SK-N-MC (cell line): ENCODE measurements at regions not wholly inside any gene's neighbourhood (a gene's known extent, or its start where the extent isn't known, plus 50 kb on each side); places are given as distances from the start of the nearest gene placed in this dataset.

Experiments
- DNase-seq: peaks from one replicate; pipeline ENCODE4 v3.0.0-alpha.2; 2011; ENCODE audit warnings: low read depth, low spot score
- H3K27ac ChIP-seq: fragments of 200-600 bp; sonication (generic); 2 replicates; pipeline ENCODE4 v1.5.1; 2016; ENCODE audit warnings: mixed run types
- H3K36me3 ChIP-seq: fragments of 200-600 bp; sonication (generic); 2 replicates; pipeline ENCODE4 v1.6.1; 2017; ENCODE audit warnings: antibody characterized with exemption, low read length, mixed read lengths; ENCODE audit not compliant: insufficient read depth
- H3K4me3 ChIP-seq: fragments of 200-600 bp; sonication (generic); 2 replicates; pipeline ENCODE4 v1.5.1; 2016
- H3K9ac ChIP-seq: fragments of 200-600 bp; sonication (generic); 2 replicates; pipeline ENCODE4 v1.8.0; 2017; ENCODE audit warnings: mixed run types, mixed read lengths; ENCODE audit not compliant: insufficient read length
- H3K9me3 ChIP-seq: fragments of 200-600 bp; sonication (generic); 2 replicates; pipeline ENCODE4 v1.6.1; 2017; ENCODE audit warnings: low read depth, mild to moderate bottlenecking, antibody characterized with exemption, low read length, moderate library complexity, mixed read lengths
- EZH2 ChIP-seq: fragments of 200-600 bp; sonication (generic); IDR thresholded peaks from one replicate; pipeline ENCODE4 v1.6.1; 2017; ENCODE audit warnings: antibody characterized with exemption
- FOXP2 ChIP-seq: optimal IDR thresholded peaks from 2 replicates; pipeline ENCODE3; 2011; ENCODE audit warnings: mild to moderate bottlenecking, moderate library complexity; ENCODE audit not compliant: insufficient read depth; ENCODE audit errors: extremely low read length, control extremely low read depth
- POLR2AphosphoS5 ChIP-seq: IDR thresholded peaks from 2 replicates; pipeline ENCODE4 v1.6.1; 2012; ENCODE audit warnings: mild to moderate bottlenecking, low read depth, low read length, borderline replicate concordance

DNA sequence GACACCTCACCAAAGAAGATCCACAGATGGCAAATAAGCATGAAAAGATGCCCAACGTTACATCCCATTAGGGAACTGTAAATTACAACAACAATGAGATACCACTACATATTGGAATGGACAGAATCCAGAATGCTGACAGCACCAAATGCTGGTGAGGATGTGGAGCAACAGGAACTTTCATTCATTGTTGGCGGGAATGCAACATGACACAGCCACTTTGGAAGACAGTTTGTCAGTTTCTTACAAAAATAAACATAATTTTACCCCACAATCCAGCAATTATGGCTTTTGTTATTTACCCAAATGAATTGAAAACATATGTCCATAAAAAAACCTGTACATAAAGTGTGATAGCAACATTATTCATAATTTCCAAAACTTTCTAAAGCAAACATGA is 176.8 kb downstream of the C7orf25 start:
- DNase-seq = no peak
- Histone ChIP-seq H3K4me3 (no peak overlapping the region), H3K36me3 (no peaks in the 10 kb centered on the region), H3K9me3 (no peaks in the 10 kb centered on the region), H3K27ac (no peak overlapping the region), H3K9ac (no peak overlapping the region)
- TF ChIP-seq POLR2AphosphoS5 = no peak
- no peak for TF ChIP-seq FOXP2
- TF ChIP-seq EZH2 = no peak

DNA sequence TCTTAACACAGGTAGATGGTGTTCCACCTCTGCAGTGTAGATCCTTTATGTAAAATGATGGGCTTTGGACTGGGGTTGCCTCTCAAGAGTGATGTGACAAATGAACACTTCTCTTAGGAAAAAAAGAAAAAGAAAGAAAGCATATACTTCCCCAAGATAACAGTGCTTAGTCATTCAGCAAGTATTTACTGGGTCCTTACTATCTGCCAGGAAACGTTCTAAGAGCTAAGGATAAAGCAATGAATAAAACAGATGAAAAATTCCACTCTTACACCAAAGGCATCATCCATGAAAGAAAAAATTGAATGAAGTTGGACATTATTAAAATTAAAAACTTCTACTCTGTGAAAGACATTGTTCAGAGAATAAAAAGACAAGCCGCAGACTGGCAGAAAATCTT is 177.3 kb downstream of the C7orf25 start:
- TF ChIP-seq FOXP2 = no peak
- no peak for TF ChIP-seq EZH2
- TF ChIP-seq POLR2AphosphoS5 = no peak
- Histone ChIP-seq H3K36me3 (no peaks in the 10 kb centered on the region), H3K9ac (no peak overlapping the region), H3K27ac (no peak overlapping the region), H3K4me3 (no peak overlapping the region), H3K9me3 (no peaks in the 10 kb centered on the region)
- DNase-seq = no peak

DNA sequence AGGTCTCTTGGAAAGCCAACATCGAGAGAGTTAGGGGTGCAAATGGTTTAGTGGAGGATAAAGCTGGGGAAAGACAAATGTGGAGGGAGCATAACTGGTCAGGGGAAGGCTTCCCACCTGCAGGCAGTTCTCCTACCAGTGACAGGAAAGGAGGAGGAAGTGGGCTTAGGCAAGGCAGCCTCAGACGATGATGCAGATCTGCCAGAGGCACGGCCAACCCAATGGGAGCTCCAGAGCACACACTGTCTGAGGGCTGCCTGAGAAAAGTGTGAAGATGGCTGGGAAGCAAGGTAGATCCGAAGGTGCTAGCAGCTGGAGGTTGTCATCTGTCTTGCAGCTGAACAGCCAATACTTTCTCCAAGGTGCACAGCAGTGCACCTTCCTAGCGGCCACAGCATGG is 178.8 kb downstream of the C7orf25 start:
- Histone ChIP-seq H3K27ac (no peak overlapping the region), H3K36me3 (no peaks in the 10 kb centered on the region), H3K4me3 (no peak overlapping the region), H3K9me3 (no peaks in the 10 kb centered on the region), H3K9ac (no peak overlapping the region)
- no peak for TF ChIP-seq POLR2AphosphoS5
- no peak for TF ChIP-seq EZH2
- TF ChIP-seq FOXP2 = no peak
- no peak for DNase-seq

DNA sequence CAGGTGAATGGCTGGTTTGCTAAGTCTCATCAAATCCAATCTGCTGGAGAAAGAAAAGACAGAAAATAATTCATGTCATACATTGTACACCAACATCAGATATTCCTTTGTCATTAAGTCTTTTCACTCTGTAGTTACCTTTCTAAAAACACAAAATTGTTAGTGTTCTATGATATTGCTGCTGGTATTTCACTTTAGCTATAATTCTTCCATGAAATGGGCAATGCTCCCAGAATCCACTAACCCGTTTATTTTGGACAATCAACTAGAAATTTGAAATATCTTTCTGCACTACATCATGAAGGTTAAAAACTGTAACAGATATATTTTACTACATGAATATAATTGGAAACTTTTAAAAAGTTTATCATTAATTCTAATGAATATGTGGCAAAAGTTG is 181.3 kb downstream of the C7orf25 start:
- no peaks in the 10 kb centered on the region for H3K36me3 ChIP-seq
- TF ChIP-seq FOXP2 (no peak), POLR2AphosphoS5 (no peak), EZH2 (no peak)
- DNase-seq = no peak

DNA sequence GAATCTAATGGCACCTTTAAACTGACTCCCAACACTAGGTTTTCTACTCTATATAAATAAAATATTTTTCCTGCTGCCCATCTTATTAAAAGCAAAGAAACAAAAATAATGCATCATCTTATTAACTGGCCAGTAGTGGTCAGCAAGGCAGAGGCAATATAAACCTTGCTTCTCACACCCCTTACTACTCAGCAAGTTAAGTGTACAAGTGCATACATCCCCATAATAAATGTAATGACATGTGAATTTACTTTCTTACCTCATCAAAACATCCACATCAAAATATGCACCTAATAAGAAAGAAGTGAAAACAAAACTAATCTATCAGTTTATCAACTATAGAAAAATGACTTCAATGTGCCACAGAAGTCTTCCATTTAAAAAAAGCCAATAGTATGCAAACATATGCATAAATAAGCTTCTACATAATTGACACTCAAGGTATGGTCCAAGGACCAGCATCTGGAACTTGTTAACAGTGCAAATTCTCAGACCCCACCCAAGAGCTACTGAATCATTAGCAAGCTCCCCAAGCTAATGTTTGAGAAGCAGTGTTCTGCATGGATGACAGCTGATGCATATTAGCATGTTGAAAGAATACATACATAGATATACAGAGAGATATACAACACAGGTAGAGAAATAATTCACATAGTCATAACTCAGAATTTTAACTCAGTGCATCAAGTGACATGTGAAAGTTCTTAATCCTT is 182.7 kb downstream of the C7orf25 start:
- H3K36me3 ChIP-seq = no peaks in the 10 kb centered on the region
- no peak for DNase-seq
- no peak overlapping the region for H3K4me3 ChIP-seq

More for the DNA sequence above, 181.3 kb downstream of the C7orf25 start:
- Histone ChIP-seq H3K27ac (no peak overlapping the region), H3K9ac (no peak overlapping the region), H3K4me3 (no peak overlapping the region), H3K9me3 (no peaks in the 10 kb centered on the region)

DNA sequence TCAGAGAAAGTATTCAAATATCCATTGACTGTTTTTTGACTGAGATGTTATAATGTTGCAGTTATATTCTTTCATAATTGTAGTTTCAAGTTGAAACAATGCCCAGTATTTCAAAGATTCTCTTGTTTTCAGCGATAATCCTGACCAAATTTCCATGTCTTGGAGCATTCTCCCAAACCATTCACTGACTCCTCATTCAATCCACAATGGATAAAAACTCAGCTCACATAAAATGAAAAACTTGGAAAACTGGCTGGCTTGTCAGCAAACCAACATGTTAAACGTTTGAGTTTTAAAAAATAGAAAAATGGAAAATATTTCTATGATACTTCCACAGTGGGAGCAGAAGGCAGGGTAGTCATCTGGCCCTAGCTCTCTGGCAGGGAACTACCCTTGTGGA is 184.4 kb downstream of the C7orf25 start:
- Histone ChIP-seq H3K9me3 (no peaks in the 10 kb centered on the region), H3K4me3 (no peak overlapping the region), H3K36me3 (no peaks in the 10 kb centered on the region), H3K9ac (no peak overlapping the region), H3K27ac (no peak overlapping the region)
- no peak for DNase-seq
- TF ChIP-seq EZH2 (no peak), FOXP2 (no peak), POLR2AphosphoS5 (no peak)

More for the DNA sequence above, 182.7 kb downstream of the C7orf25 start:
- Histone ChIP-seq H3K27ac (no peak overlapping the region), H3K9me3 (no peaks in the 10 kb centered on the region), H3K9ac (no peak overlapping the region)
- TF ChIP-seq POLR2AphosphoS5 (no peak), FOXP2 (no peak), EZH2 (no peak)

DNA sequence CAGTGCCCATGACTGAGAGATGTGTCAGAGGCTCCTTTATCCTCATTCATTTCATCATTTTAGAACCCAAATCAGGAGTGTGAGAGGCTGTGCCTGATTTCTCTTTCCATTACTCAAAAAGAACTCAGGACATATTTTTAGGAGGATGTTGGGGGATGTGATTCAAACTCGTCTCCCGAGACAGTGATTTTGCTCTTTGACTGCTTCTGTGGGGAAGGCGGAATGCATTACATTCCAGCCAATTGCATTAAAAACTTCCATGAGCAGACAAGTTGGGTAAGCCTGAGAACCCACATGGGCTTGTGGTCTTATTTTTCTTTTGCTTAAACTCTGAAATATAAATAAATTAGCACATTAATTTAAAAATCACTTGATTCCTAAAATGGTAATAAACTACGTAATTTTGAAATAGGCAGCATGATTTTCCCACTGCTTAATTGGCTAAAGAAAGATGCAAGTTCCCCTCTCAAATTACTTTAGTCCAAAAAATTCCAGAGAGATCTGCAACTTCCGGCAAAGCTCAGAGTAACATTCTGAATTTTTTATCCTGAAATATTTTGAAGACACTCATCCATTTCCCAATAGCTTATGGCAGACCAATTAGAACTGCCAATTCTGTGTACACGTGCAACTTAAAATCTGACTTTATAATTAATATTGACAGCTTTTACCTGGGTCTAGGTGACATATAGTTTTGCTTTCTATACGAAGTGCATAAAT is 185.6 kb downstream of the C7orf25 start:
- no peak for DNase-seq

DNA sequence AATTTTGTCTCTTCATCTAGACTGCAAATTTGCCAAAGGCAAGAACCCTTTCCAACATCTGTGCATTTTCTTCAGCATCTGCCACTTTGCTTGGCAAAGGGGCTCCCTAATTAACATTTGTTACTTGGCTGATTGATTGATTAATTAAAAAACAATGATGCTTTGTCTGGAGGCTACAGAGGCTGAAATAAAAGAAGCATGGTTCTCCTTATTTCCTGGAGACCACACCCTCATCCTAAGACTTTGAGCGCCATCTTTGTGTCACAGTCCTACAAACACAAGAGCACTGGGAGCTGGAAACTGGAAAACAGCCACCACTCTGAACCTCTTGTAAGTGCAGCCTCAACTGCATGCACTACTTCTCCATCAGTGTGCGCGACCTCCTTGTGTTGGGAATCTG is 189.2 kb downstream of the C7orf25 start:
- H3K4me3 ChIP-seq = no peak overlapping the region
- TF ChIP-seq POLR2AphosphoS5 (no peak), EZH2 (no peak), FOXP2 (no peak)
- no peak overlapping the region for H3K27ac ChIP-seq
- DNase-seq = no peak
- no peak overlapping the region for H3K9ac ChIP-seq
- no peaks in the 10 kb centered on the region for H3K9me3 ChIP-seq
- H3K36me3 ChIP-seq = no peaks in the 10 kb centered on the region

More for the DNA sequence above, 185.6 kb downstream of the C7orf25 start:
- H3K36me3 ChIP-seq = no peaks in the 10 kb centered on the region
- H3K9ac ChIP-seq = no peak overlapping the region
- H3K4me3 ChIP-seq = no peak overlapping the region
- H3K27ac ChIP-seq = no peak overlapping the region
- TF ChIP-seq FOXP2 (no peak), POLR2AphosphoS5 (no peak), EZH2 (no peak)
- no peaks in the 10 kb centered on the region for H3K9me3 ChIP-seq
